Ishikawa (cell line): ENCODE measurements at regions not wholly inside any gene's neighbourhood (a gene's known extent, or its start where the extent isn't known, plus 50 kb on each side); places are given as distances from the start of the nearest gene placed in this dataset.

Experiments
- CEBPB ChIP-seq: IDR thresholded peaks from 2 replicates; pipeline ENCODE4 v1.6.1; 2012
- CREB1 ChIP-seq: IDR thresholded peaks from 2 replicates; pipeline ENCODE4 v1.6.1; 2012; ENCODE audit warnings: low read depth
- EGR1 ChIP-seq: IDR thresholded peaks from 2 replicates; pipeline ENCODE4 v1.6.1; 2012
- EP300 ChIP-seq: IDR thresholded peaks from 2 replicates; pipeline ENCODE4 v1.6.1; 2012; ENCODE audit warnings: borderline replicate concordance
- FOXM1 ChIP-seq: IDR thresholded peaks from 2 replicates; pipeline ENCODE4 v1.6.1; 2012; ENCODE audit warnings: low read depth, borderline replicate concordance
- MAX ChIP-seq: IDR thresholded peaks from 2 replicates; pipeline ENCODE4 v1.6.1; 2012
- NFIC ChIP-seq: IDR thresholded peaks from 2 replicates; pipeline ENCODE4 v1.6.1; 2012
- RAD21 ChIP-seq: IDR thresholded peaks from 2 replicates; pipeline ENCODE4 v1.6.1; 2012; ENCODE audit warnings: low read depth
- REST ChIP-seq: IDR thresholded peaks from 2 replicates; pipeline ENCODE4 v1.6.1; 2012; ENCODE audit warnings: low read depth, mild to moderate bottlenecking
- TAF1 ChIP-seq: IDR thresholded peaks from 2 replicates; pipeline ENCODE4 v1.6.1; 2012; ENCODE audit warnings: low read depth, mild to moderate bottlenecking
- USF1 ChIP-seq: IDR thresholded peaks from 2 replicates; pipeline ENCODE4 v1.6.1; 2012
- YY1 ChIP-seq: IDR thresholded peaks from 2 replicates; pipeline ENCODE4 v1.6.1; 2012; ENCODE audit warnings: low read depth

GRCh38 chr9:78863531-78863930 is 566.6 kb downstream of the PSAT1 start:
- TF ChIP-seq YY1 (no peak), MAX (no peak), EP300 (no peak), FOXM1 (no peak), NFIC (no peak), REST (no peak), CEBPB (no peak), CREB1 (no peak), TAF1 (no peak), EGR1 (no peak), RAD21 (no peak), USF1 (no peak)
